LNCAP (cell line): ENCODE measurements at regions not wholly inside any gene's neighbourhood (a gene's known extent, or its start where the extent isn't known, plus 50 kb on each side); places are given as distances from the start of the nearest gene placed in this dataset.

ENCODE experiments used
- TF ChIP-seq, protein P1 (sequence below): fragments of 450-650 bp; IDR thresholded peaks from 2 replicates; pipeline ENCODE4 v1.5.1; 2017; ENCODE audit warnings: mild to moderate bottlenecking

GRCh38 chr6:92459606-92460005 lies 959.8 kb downstream of the EPHA7 start:
- TF ChIP-seq, protein P1, sequence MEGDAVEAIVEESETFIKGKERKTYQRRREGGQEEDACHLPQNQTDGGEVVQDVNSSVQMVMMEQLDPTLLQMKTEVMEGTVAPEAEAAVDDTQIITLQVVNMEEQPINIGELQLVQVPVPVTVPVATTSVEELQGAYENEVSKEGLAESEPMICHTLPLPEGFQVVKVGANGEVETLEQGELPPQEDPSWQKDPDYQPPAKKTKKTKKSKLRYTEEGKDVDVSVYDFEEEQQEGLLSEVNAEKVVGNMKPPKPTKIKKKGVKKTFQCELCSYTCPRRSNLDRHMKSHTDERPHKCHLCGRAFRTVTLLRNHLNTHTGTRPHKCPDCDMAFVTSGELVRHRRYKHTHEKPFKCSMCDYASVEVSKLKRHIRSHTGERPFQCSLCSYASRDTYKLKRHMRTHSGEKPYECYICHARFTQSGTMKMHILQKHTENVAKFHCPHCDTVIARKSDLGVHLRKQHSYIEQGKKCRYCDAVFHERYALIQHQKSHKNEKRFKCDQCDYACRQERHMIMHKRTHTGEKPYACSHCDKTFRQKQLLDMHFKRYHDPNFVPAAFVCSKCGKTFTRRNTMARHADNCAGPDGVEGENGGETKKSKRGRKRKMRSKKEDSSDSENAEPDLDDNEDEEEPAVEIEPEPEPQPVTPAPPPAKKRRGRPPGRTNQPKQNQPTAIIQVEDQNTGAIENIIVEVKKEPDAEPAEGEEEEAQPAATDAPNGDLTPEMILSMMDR: no peak

DNA sequence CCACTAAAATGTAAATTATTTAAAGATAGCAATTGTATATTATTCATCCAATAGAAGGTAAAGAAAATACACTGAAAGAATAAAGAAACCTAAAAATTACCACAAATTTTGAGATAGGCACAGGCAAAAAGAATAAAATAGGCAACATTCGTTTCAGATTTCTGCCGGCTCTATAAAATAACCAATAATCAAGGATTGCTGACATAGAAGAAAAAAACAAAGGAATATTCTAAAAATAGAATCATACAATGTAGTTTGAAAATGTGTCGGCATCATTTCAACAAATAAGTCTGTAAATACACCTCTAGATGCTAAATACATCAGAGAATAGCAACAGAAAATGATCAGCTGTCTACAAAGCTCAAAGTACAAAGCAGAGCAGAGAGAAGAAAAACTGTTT lies 973.3 kb downstream of the EPHA7 start:
- TF ChIP-seq, protein P1: no peak

GRCh38 chr6:92433911-92434310 lies 985.4 kb downstream of the EPHA7 start:
- TF ChIP-seq, protein P1: no peak

DNA sequence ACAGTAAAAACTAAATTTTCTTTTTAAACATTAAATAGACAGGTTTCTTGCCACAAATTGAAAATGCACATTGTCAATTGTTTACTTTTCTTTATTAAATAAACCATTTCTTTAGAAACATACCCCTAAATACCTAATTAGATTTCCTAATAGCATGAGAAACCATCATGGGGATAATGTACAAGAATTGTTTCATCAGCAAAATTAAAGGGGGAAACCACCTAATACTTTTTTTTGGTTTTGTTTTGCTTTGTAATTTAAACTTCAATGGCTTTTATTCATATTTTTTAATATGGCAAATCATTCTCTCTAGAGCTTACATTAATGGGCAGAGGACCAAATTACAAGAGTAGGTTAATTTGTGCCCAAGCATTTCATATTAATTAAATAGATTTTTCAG lies 987.9 kb downstream of the EPHA7 start:
- TF ChIP-seq, protein P1: no peak

DNA sequence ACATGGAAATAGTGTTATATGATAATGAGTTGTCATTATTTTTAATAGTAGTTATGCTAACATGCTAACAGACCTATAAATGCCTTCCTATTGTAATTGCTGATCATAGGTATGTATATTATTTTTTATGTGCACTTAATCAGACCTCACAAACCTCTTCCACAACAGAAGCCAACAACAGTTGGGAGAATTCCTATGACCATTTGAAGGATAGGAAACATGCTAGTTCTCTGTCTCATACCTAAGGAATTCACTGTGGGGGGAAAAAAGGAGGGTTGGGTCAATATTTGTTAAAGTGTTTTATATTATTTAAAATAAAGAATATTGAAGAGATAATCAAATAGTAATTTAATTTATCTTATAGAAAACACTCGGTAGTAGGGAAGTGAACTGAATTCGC lies 990.9 kb downstream of the EPHA7 start:
- TF ChIP-seq, protein P1: no peak

DNA sequence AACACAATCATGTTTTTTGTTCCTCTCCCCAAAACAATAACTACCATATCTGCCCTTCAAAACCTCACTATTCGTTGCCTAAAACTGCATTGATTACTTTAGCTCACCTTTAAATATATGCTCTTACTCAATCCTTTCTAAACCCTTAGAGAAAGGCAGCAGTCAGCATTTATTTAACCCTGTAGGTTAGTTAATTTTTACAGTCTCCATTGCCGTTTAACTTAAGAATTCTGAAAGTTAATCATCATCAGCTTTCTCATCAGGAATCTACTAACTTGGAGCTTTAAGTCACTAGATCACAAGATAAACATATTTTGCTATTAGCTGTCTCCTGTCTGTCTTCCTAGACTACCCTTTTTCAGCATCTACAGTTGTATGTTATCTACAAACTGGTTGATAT lies 991.9 kb downstream of the EPHA7 start:
- TF ChIP-seq, protein P1: no peak

GRCh38 chr6:92415656-92416055 lies 1003.7 kb downstream of the EPHA7 start:
- TF ChIP-seq, protein P1: no peak

GRCh38 chr6:92408350-92408749 lies 1011.0 kb downstream of the EPHA7 start:
- TF ChIP-seq, protein P1: no peak
